ENCODE measurements at regions not wholly inside any gene's neighbourhood (a gene's known extent, or its start where the extent isn't known, plus 50 kb on each side); places are given as distances from the start of the nearest gene placed in this dataset.

DNA sequence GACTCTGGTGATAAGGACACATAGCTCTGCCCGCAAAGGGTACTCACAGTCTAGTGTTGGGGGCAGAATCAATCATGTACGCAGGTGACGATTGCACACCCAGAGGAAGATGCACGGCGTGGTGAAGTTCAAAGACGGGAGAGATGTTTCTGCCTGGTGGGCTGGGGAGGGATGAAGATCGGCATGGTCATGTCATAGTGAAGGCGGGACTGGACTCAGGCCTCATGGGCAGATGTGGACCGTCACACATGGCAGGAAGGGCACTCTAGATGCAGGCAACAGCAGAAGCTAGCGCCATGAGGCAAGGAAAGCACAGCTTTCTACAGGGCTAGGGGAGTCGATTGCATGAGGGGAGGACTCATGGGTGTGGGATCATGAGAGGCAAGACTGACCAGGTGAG, 240.6 kb downstream of the OPA1 start:
- no peak for TF ChIP-seq EZH2 (IDR thresholded peaks at IDR 0.05)
- no peak for TF ChIP-seq RAD21 (IDR thresholded peaks at IDR 0.05; ENCODE audit: low read depth)
- TF ChIP-seq, protein P1, sequence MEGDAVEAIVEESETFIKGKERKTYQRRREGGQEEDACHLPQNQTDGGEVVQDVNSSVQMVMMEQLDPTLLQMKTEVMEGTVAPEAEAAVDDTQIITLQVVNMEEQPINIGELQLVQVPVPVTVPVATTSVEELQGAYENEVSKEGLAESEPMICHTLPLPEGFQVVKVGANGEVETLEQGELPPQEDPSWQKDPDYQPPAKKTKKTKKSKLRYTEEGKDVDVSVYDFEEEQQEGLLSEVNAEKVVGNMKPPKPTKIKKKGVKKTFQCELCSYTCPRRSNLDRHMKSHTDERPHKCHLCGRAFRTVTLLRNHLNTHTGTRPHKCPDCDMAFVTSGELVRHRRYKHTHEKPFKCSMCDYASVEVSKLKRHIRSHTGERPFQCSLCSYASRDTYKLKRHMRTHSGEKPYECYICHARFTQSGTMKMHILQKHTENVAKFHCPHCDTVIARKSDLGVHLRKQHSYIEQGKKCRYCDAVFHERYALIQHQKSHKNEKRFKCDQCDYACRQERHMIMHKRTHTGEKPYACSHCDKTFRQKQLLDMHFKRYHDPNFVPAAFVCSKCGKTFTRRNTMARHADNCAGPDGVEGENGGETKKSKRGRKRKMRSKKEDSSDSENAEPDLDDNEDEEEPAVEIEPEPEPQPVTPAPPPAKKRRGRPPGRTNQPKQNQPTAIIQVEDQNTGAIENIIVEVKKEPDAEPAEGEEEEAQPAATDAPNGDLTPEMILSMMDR (IDR thresholded peaks at IDR 0.05 in 2 of 3, conservative IDR thresholded peaks at IDR 0.05 in 1 of 3; ENCODE audit: borderline replicate concordance in 1 of 3, insufficient read depth in 1 of 3, low read depth in 2 of 3, low read length in 2 of 3) = no peak
- TF ChIP-seq SP1 (IDR thresholded peaks at IDR 0.05; ENCODE audit: low read depth) = no peak
- TF ChIP-seq POLR2A (IDR thresholded peaks at IDR 0.05; ENCODE audit: borderline replicate concordance, extremely low read depth, insufficient read depth, insufficient read length) = no peak
